H54 (cell line): ENCODE measurements at regions not wholly inside any gene's neighbourhood (a gene's known extent, or its start where the extent isn't known, plus 50 kb on each side); places are given as distances from the start of the nearest gene placed in this dataset.

Experiments
- DNase-seq: peaks from one replicate; pipeline ENCODE4 v3.0.0; 2011; ENCODE audit warnings: low spot score, mixed read lengths; ENCODE audit not compliant: insufficient read length
- FAIRE-seq: peaks from 3 replicates; lab custom pipeline; 2011; peaks lifted over from hg19 to GRCh38; lab: Jason Lieb, UNC
- POLR2A ChIP-seq: IDR thresholded peaks from 2 replicates; pipeline ENCODE4 v1.6.1; 2011; ENCODE audit warnings: low read depth, mild to moderate bottlenecking, low read length

DNA sequence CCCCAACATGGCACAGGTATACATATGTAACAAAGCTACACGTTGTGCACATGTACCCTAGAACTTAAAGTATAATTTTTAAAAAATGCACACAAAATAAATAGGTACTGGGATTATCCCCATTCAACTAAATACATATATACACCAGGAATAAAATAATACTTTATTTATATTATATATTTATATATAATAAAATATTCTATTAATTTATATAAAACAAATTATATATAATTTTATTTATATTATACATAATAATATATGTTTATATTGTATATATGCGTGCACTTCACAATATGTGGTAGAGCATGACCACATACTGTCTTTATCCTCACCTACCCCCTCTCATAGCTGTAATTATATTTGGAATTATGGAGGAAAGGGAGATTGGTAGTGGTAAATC is 119.1 kb upstream of the TMEM260 start:
- DNase-seq: no peak
- no peak for TF ChIP-seq POLR2A
- FAIRE-seq: no peak

DNA sequence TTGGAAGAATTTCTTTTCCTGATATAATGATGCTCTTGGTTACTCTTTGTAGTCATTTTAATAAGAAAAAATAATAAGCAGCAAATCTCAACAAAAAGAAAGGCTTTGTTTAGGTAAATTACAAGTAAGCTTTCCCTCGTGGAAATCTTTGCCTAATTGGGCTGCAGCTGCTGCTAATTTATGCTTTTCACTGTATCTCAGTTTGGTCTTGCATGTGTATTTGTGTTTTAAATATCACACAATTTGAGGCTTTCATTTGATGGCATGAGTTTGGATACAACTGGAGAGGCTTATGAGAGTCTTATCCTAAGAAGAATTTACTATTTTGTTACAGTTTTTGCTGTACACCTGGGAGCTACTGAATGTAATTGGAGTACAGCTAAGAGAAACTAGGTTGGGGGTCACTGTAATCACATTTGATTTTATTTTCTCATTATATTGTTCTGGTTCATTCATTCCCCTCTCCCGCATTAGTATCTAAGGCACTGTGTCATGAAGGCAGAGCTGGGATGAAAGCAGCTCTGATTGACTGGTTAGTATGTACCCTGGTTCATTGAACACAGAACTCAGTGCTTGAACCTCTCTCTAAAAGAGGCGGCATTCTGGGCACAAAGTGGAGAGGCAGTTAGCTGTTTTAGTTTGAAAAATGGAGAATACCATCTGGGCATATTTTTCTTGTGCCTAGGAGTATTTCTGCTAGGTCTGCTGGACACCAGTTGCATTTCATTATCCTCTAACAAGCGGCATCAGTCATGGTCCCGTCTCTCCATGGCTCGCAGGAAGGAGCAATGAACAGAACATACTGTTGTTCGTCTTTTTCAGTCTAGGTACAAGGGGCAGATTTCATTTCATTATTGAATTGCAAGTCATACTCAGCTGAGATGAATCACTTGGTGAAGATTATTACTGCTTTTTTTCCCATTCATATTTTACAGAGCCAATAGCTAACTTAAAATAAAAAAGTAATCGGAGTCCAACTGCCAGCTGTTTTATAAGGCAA is 118.0 kb upstream of the TMEM260 start:
- no peak for DNase-seq
- no peak for TF ChIP-seq POLR2A
- FAIRE-seq: no peak

DNA sequence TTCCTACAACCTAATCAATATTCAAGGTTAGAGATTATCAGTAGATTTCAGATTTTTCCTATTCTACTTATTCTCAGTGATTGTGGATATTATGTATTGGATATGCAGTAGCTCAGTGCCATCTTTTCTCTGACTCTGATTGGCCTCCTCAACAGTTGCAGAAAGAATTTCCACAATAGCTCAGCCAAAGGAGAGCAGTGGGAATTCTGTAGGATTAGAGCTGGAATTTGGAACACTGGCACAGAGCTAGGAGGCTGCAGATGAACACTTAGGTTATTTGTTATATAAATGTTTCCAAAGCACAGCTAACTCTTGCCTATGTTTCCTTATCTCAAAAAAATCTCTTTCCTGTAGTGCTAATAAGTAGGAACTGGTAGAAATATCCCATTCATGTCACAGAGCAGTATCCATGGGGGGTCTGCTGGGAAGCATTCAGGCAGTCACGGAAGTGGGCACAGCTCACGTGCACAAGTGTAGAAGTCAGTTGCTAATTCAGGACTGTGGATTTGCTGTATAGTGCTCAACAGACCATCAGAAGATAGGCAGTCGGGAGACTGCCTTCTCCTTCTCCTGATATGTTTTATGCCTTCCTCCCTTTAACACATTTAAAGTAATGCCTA is 116.2 kb upstream of the TMEM260 start:
- DNase-seq (no peak), FAIRE-seq (no peak)
- no peak for TF ChIP-seq POLR2A

DNA sequence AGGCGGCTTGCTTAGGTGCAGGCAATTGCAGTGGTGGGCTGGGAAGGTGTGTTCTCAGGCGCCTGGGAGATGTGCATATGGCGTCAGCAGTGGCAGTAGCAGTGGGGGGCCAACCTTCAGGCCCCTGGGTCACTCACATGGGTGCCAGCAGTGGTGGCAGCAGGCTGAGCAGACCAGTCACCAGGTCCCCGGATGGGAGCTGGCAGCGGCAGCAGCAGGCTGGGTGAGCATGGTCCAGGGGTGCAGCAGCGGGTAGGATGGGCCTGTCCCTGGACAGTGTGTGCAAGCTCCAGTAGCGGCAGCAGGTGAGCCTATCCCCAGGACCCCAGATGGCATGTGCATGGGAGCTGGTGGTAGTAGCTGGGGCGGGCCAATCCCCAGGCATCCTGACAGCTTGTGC is 108.5 kb upstream of the TMEM260 start:
- FAIRE-seq: no peak
- TF ChIP-seq POLR2A: no peak
- no peak for DNase-seq

DNA sequence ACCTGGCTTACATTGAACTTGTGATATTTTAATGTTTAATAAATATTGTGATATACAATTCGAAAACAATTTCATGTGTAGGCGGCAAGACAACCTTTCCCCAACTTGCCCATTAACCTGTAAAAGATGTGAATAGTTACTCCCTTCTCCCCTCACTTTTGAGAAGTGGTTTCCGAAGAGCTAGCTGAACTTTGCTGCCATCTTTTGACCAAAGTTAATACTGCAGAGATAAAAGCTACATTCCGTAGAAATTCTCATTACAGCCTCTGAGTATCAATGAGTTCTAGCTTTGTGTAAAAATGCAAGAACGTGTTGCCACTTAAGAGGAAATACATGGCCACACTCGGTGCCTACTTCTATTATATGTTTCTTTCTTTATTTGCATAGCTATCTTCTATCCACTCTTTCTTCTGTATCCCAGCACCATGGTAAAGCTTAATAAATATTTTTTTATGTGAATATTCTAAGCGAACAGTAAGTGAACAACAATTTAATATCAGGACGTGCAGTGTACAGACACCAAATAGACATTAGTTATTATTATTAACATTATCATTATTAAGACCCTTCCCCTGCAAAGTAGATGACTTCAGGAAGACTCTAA is 105.1 kb upstream of the TMEM260 start:
- no peak for FAIRE-seq
- TF ChIP-seq POLR2A: no peak
- no peak for DNase-seq

DNA sequence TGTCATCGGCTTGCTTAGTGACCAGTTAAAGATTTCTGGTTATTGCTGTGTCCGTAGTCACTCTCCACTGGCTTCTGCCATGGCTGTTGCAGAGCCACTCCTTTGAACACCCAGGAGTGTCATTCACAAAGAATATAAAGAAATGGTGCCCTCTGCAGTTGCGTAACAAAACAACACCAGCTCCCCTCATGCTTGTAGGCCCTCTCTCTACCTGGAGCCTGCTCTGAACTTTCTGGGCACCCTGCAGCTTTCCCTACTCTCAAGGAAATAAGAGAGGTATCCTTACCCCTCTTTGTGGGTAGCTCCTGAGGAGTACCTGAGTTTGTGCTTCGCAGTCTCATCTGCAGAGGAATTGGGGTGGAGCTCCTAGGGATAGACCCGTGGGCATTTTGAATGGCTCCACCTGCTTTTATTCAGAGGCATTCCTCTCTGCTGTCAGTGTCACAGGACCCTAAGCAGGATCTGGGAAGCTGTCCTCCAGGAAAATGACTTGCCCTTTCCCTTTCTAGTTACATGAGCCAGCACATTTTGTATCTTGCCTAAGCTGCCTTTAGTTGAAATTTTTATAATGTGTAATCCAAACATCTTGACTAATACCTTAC is 97.2 kb upstream of the TMEM260 start:
- no peak for DNase-seq
- no peak for TF ChIP-seq POLR2A
- FAIRE-seq: no peak

DNA sequence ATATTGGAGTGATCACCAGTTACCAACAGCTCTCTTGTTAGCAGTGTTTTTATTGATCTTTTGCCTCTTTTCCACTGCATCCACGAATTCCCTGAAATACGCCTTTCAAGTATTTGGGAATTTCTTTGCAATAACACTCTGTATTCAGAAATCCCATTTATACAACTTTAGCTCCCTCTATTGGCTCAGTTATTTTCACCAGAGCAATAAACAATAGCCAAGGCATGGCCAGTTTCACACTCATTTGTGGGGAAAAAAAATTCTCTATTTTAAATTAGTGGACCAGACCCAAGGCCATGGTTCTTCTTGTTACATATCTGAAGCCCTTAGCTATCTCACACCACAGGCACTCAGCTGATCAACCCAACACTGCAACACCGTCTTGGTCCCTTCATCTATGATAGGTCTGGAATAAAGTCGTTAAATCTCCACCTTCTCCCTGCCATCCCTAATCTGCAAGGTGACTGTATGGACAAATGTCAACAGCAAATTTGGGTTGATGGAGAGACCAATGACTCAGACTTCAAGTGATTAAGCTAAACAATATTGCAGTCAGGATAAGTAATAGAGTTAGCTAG is 92.4 kb upstream of the TMEM260 start:
- DNase-seq (no peak), FAIRE-seq (no peak)
- TF ChIP-seq POLR2A: no peak

DNA sequence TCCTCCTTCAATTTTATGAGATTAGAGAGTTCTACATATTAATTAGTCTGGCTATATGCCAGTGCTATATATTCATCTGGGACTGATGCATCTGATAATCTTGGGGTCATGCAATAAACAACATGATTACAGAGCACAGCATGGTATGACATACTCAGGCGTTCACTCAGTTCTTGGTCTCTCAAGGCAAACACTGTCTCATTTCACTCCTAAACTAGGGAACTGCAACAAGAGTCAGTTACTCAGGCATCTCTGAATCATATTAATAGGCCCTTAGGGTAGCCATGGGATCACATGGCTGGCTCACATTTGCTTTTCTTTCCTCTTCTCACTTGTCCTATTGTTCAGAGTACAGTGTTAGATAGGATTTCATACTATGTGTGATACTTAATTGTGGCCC is 91.8 kb upstream of the TMEM260 start:
- FAIRE-seq (no peak), DNase-seq (no peak)
- TF ChIP-seq POLR2A: no peak

DNA sequence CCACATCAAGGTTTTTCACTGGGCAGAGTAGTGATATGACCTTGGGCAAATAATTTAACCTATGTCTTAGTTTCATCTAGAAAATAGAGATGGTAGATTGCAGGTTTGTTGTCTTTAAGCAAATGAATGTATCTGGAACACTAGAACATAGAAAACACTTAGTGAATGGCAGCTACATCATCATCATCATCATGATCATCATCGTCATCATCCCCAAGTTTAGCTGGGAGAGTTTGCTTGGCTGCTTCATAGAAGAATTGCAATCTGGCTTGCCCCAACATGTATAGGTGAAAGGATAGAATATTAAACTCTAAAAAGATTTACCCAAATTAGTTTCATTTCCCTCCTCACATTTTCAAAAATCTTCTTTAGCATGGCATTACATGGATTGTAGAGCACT is 91.3 kb upstream of the TMEM260 start:
- FAIRE-seq (no peak), DNase-seq (no peak)
- no peak for TF ChIP-seq POLR2A

DNA sequence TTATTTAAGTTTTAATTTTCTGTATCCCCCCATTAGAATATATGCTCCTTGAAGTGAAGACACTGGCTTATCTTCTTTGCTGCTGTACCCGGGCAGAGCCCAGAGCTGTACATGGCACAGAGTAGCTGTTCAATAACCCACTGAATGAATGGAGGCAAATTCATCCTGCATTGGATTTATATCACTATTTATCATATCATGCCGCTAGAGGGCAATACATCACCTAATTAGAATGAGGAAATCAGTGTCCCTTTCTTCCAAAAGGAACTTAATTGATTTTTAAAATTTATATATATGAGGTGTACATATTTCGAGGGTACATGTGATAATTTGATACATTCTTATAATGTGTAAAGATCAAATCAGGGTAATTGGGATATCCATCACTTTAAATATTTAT is 89.2 kb upstream of the TMEM260 start:
- TF ChIP-seq POLR2A: no peak
- no peak for FAIRE-seq
- DNase-seq: no peak

DNA sequence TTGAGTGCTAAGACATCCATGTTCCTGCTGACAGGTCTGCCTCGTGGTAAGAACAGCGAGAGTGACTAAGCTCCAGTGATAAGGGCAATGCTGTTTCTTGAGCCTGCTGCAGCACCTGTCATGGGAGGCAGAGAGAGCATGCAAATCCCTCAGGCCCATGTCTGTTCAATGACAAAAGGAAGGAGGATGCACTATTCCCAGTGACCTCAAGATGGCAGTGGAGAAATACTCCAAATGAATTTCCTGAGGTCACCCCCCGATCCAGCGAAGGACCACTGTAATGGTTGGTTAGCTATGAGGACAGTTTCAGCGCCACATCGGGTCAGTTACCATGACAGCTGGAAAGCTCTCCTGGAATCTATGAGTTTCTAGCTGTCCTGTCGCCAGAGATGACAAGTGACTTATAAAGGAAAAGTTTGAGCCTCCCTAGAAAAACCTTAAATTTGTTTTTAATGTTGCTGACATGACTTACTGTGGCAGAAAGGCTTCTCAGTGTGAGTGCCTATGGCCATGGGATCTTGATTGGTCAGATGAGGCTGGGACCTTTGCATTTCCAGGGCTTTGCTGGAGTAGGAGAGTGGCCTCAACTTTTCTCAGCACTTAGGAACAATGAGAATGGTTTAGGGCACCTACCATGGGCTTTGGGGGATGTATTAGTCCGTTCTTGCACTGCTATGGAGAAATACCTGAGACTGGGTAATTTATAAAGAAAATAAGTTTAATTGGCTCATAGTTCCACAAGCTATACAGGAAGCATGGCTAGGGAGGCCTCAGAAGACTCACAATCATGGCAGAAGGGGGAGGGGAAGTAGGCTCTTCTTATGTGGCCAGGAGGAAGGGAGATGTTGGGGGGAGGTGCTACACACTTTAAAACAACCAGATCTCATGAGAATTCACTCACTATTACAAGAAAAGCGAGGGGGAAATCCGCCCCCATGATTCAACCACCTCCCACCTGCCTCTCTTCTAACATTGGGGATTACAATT is 88.0 kb upstream of the TMEM260 start:
- DNase-seq (no peak), FAIRE-seq (peak; percentile 52)
- TF ChIP-seq POLR2A: no peak

DNA sequence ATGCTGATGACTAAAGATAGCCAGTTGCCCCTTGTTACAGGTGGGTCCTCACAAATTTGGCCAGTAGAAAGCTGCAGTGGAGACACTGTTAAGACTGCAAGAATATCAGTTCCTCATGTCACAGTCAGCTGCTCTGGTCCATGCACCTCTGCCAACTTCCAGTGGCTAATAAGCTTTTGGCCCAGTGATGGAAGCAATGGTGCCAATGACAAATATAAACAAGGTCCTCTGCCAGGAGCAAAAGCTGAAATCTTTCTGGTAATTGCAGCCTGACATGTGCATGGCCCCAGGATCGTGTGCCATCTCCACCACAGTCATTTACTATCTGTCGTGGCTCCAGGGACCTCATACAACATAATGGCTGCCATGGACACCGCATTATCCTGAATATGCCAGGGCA is 85.4 kb upstream of the TMEM260 start:
- no peak for TF ChIP-seq POLR2A
- FAIRE-seq (no peak), DNase-seq (no peak)

DNA sequence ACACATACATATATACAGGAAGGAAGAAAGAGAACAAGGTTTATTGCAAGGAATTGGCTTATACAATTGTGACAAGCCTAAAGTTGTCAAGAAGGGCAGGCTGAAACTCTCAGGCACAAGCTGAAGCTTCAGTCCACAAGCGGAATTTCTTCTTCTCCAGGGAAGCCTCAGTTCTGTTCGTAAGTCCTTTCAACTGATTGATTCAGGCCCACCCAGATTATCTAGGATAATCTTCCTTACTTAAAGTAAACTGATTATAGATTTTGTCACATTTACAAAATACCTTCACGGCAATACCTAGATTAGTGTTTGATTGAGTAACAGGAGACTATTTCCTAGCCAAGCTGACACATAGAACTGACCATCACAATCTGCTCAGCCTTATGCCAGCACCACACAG is 81.5 kb upstream of the TMEM260 start:
- no peak for DNase-seq
- no peak for TF ChIP-seq POLR2A
- no peak for FAIRE-seq
